GM18508 (cell line): ENCODE measurements at regions not wholly inside any gene's neighbourhood (a gene's known extent, or its start where the extent isn't known, plus 50 kb on each side); places are given as distances from the start of the nearest gene placed in this dataset.

Experiments used
- ATAC-seq: cut with Tn5 transposase; IDR thresholded peaks from one replicate; pipeline ENCODE4 v1.9.1; 2021; ENCODE audit warnings: moderate number of reproducible peaks; ENCODE audit not compliant: insufficient read depth, unreplicated experiment

- no peak for ATAC-seq
These were observed 248.3 kb downstream of the PHF14 start for GRCh38 chr7:11221984-11222383.

GRCh38 chr7:11224535-11224934 lies 250.9 kb downstream of the PHF14 start:
- no peak for ATAC-seq

GRCh38 chr7:11228515-11228914 lies 254.8 kb downstream of the PHF14 start:
- no peak for ATAC-seq

GRCh38 chr7:11231190-11231589 lies 257.5 kb downstream of the PHF14 start:
- no peak for ATAC-seq

- ATAC-seq = no peak
These were observed 258.8 kb downstream of the PHF14 start for GRCh38 chr7:11232462-11232861.

- ATAC-seq = no peak
These were observed 260.2 kb downstream of the PHF14 start for GRCh38 chr7:11233871-11234270.

GRCh38 chr7:11235491-11235890 lies 261.8 kb downstream of the PHF14 start:
- ATAC-seq = no peak

GRCh38 chr7:11236680-11237079 lies 263.0 kb downstream of the PHF14 start:
- ATAC-seq = no peak

GRCh38 chr7:11237742-11238141 lies 264.1 kb downstream of the PHF14 start:
- ATAC-seq = no peak

- ATAC-seq = no peak
These were observed 265.6 kb downstream of the PHF14 start for GRCh38 chr7:11239316-11239715.

GRCh38 chr7:11243739-11244138 lies 270.1 kb downstream of the PHF14 start:
- ATAC-seq = no peak

GRCh38 chr7:11244149-11244548 lies 270.5 kb downstream of the PHF14 start:
- ATAC-seq = no peak

- ATAC-seq = no peak
These were observed 273.9 kb downstream of the PHF14 start for GRCh38 chr7:11247545-11247944.

- no peak for ATAC-seq
These were observed 277.8 kb downstream of the PHF14 start for GRCh38 chr7:11251436-11251835.

GRCh38 chr7:11252011-11252607 lies 278.4 kb downstream of the PHF14 start:
- no peak for ATAC-seq

GRCh38 chr7:11252705-11253272 lies 279.1 kb downstream of the PHF14 start:
- no peak for ATAC-seq

GRCh38 chr7:11256501-11256900 lies 282.8 kb downstream of the PHF14 start:
- no peak for ATAC-seq

- no peak for ATAC-seq
These were observed 287.8 kb downstream of the PHF14 start for GRCh38 chr7:11261470-11261869.

GRCh38 chr7:11266101-11266500 lies 292.4 kb downstream of the PHF14 start:
- ATAC-seq = no peak

- no peak for ATAC-seq
These were observed 298.7 kb downstream of the PHF14 start for GRCh38 chr7:11272352-11272751.

GRCh38 chr7:11274074-11274473 lies 300.4 kb downstream of the PHF14 start:
- ATAC-seq = no peak

GRCh38 chr7:11281953-11282352 lies 308.3 kb downstream of the PHF14 start:
- ATAC-seq = no peak
